Body of pancreas (tissue), 4 donors: ENCODE measurements at regions not wholly inside any gene's neighbourhood (a gene's known extent, or its start where the extent isn't known, plus 50 kb on each side); places are given as distances from the start of the nearest gene placed in this dataset.

Experiments
- ATAC-seq: fragments of 150-250 bp; one replicate; pipeline ENCODE4 v1.9.1; 2016
- DNase-seq, 4 donors: peaks; one replicate each; pipeline ENCODE4 v3.0.0-alpha.2; 2019
- H3K27ac ChIP-seq, 4 donors: fragments of 200-600 bp; sonication (generic); 1 replicate in 3 of 4; 2 replicates in 1 of 4; pipeline versions ENCODE4 v1.5.1 to v1.6.1; 2016 to 2019; ENCODE audit warnings: mild to moderate bottlenecking in 1 of 4, mixed read lengths in 1 of 4, moderate library complexity in 1 of 4
- H3K27me3 ChIP-seq, 2 donors: fragments of 200-600 bp; sonication (generic); one replicate each; pipeline ENCODE4 v1.6.0; 2016; ENCODE audit warnings: mild to moderate bottlenecking in 1 of 2
- H3K36me3 ChIP-seq, 2 donors: fragments of 200-600 bp; sonication (generic); replicated peaks in 1 of 2; 2 replicates each; pipeline ENCODE4 v1.5.1; 2016; ENCODE audit warnings: low read depth in 2 of 2; ENCODE audit not compliant: insufficient read depth in 1 of 2
- H3K4me1 ChIP-seq: fragments of 200-600 bp; sonication (generic); one replicate; pipeline ENCODE4 v1.6.0; 2016
- H3K4me3 ChIP-seq, 2 donors: fragments of 200-600 bp; sonication (generic); 1 replicate in 1 of 2; 2 replicates in 1 of 2; pipeline ENCODE4 v1.5.1; 2016 to 2019
- H3K9me3 ChIP-seq, 3 donors: fragments of 200-600 bp; sonication (generic); 1 replicate in 2 of 3; 2 replicates in 1 of 3; pipeline ENCODE4 v1.5.1; 2016
- CTCF ChIP-seq, 7 experiments: fragments of 450-650 bp in 4 of 7; fragments of 200-600 bp in 3 of 7; sonication (generic) in 3 of 7; IDR thresholded peaks; one replicate each; pipeline ENCODE4 v1.5.1; 2016 to 2019; ENCODE audit warnings: antibody characterized with exemption in 7 of 7
- POLR2A ChIP-seq, 3 donors: fragments of 450-650 bp; IDR thresholded peaks; one replicate each; pipeline ENCODE4 v1.6.1; 2016; ENCODE audit warnings: antibody characterized with exemption in 3 of 3, mild to moderate bottlenecking in 2 of 3
- WGBS, 2 donors: methylation state at CpG; one replicate each; pipeline ENCODE4 v1.1.5; 2017; 5-methylcytosine and 5-hydroxymethylcytosine counted together
- intact Hi-C: fragments of 100-400 bp; cut with DNase I; formaldehyde crosslinking; loops from one replicate; pipeline ENCODE4 v1.15.1; 2023

GRCh38 chr3:20865803-20866202, 679.8 kb upstream of the SGO1 start:
- peaks cover 8% of the 10 kb centered on the region for H3K4me1 ChIP-seq
- intact Hi-C loops, result no loop called here
- no peaks in the 10 kb centered on the region for H3K36me3 ChIP-seq
- no peak for ATAC-seq
- H3K27ac ChIP-seq, result no peak overlapping the region
- DNase-seq, result no peak
- TF ChIP-seq CTCF (IDR thresholded peaks at IDR 0.05) (no peak), POLR2A (IDR thresholded peaks at IDR 0.05) (no peak)
- H3K9me3 ChIP-seq, result no peaks in the 10 kb centered on the region
- no peak overlapping the region for H3K4me3 ChIP-seq
- H3K27me3 ChIP-seq, result no peaks in the 10 kb centered on the region

- Histone ChIP-seq H3K36me3 (no peaks in the 10 kb centered on the region), H3K4me1 (peaks cover 8% of the 10 kb centered on the region), H3K27me3 (no peaks in the 10 kb centered on the region), H3K9me3 (no peaks in the 10 kb centered on the region), H3K4me3 (no peak overlapping the region), H3K27ac (no peak overlapping the region)
- TF ChIP-seq POLR2A (IDR thresholded peaks at IDR 0.05) (no peak), CTCF (IDR thresholded peaks at IDR 0.05) (no peak)
- WGBS, 2 donors, result 22 to 23% methylated on average over 4 of the region's 4 CpGs
- intact Hi-C loops, result no loop called here
- DNase-seq (peak in 2 of 4 donors; percentile 22 to 32), ATAC-seq (peak; percentile 47)
Measured at GRCh38 chr3:20861454-20861853, 675.4 kb upstream of the SGO1 start.

GRCh38 chr3:20857636-20858035, 671.6 kb upstream of the SGO1 start:
- Histone ChIP-seq H3K4me3 (no peak overlapping the region), H3K27me3 (no peaks in the 10 kb centered on the region), H3K36me3 (no peaks in the 10 kb centered on the region), H3K9me3 (no peaks in the 10 kb centered on the region), H3K27ac (no peak overlapping the region), H3K4me1 (peaks cover 8% of the 10 kb centered on the region)
- TF ChIP-seq CTCF (IDR thresholded peaks at IDR 0.05) (no peak), POLR2A (IDR thresholded peaks at IDR 0.05) (no peak)
- no peak for DNase-seq
- WGBS, 2 donors, result 64 to 74% methylated on average over 2 of the region's 2 CpGs
- intact Hi-C loops, result no loop called here
- no peak for ATAC-seq

- DNase-seq (no peak), ATAC-seq (no peak)
- TF ChIP-seq CTCF (IDR thresholded peaks at IDR 0.05), result no peak
- no peak for TF ChIP-seq POLR2A (IDR thresholded peaks at IDR 0.05)
- Histone ChIP-seq H3K27me3 (no peaks in the 10 kb centered on the region), H3K36me3 (no peaks in the 10 kb centered on the region), H3K4me1 (no peaks in the 10 kb centered on the region), H3K4me3 (no peak overlapping the region), H3K27ac (no peak overlapping the region), H3K9me3 (no peaks in the 10 kb centered on the region)
- intact Hi-C loops, result no loop called here
- 77 to 78% methylated on average over 1 of the region's 1 CpG for WGBS, 2 donors
Measured at GRCh38 chr3:20853890-20854289, 667.9 kb upstream of the SGO1 start.

GRCh38 chr3:20852712-20853111, 666.7 kb upstream of the SGO1 start:
- no peaks in the 10 kb centered on the region for H3K4me1 ChIP-seq
- H3K9me3 ChIP-seq, result no peaks in the 10 kb centered on the region
- no peak overlapping the region for H3K27ac ChIP-seq
- H3K36me3 ChIP-seq, result no peaks in the 10 kb centered on the region
- H3K4me3 ChIP-seq, result no peak overlapping the region
- DNase-seq, result no peak
- intact Hi-C loops, result no loop called here
- TF ChIP-seq POLR2A (IDR thresholded peaks at IDR 0.05), result no peak
- WGBS, 2 donors, result 84 to 85% methylated on average over 2 of the region's 2 CpGs
- no peaks in the 10 kb centered on the region for H3K27me3 ChIP-seq
- no peak for ATAC-seq
